ENCODE measurements at regions not wholly inside any gene's neighbourhood (a gene's known extent, or its start where the extent isn't known, plus 50 kb on each side); places are given as distances from the start of the nearest gene placed in this dataset.

DNA sequence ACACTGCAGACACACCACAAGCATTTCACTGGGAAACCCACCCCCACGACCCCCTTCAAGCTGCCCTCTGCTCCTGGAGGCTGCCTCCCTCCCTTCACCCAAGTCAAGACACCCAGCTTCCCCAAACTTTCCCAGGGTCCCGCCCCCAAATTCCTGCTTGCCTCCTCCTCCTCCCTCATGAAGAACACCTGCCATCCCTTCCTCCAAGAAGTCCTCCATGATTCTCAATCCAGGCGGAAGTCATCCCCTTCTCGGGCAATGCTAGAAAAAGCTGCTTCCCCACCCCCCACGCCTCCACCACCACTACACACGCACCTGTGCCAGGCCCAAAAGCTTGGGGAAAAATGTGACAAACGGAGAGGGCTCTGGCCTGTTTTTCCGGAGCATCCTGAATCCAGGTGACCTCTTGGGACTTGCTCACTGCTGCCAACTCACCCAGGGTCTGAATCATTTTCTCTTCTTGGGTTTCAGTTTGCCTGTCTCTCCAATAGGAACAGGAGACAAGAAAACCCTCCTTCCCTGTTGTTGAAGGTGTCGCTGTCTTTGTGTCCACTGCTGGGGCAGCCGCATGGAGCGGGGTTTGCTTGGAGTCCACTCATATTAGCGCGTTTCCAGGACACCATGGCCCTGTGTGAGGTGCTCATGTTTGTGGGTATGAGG is 101.0 kb upstream of the CASZ1 start:
- DNase-seq (ENCODE audit: low spot score): no peak

DNA sequence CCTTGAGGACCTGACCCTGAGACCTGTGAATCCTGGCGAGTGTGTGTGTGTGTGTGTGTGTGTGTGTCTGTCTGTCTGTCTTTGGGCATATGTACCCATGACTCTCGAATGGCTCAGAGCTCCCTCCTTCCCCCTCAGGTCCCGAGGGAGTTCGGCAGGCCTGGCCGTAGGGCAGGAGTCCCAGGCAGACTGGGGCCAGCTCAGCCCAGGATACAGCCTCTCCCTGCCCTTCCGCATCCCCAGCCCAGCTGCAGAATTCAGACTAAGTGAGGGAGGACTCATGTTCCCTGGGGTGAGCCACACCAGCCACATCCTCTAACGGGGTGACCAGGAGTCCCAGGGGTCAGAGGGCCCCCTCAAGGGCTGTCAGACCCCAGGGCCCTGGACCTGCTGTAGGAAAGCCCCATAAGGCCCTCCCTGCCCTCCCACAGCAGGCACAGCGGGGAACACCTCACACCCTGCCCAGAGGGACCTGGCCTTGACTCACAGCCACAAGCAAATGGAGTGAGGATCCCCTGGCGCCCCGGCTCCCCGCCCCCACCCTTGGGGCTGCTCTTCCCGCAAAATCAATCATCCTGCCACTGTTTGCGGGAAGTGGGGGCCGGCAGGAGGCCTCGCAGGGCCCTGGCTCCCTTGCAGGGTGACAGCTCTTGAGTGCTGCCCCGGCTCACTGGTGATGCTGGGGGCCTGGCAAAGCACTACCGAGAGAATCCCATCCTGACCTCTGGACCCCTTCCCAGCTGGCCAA is 101.7 kb upstream of the CASZ1 start:
- DNase-seq (ENCODE audit: low spot score): no peak

DNA sequence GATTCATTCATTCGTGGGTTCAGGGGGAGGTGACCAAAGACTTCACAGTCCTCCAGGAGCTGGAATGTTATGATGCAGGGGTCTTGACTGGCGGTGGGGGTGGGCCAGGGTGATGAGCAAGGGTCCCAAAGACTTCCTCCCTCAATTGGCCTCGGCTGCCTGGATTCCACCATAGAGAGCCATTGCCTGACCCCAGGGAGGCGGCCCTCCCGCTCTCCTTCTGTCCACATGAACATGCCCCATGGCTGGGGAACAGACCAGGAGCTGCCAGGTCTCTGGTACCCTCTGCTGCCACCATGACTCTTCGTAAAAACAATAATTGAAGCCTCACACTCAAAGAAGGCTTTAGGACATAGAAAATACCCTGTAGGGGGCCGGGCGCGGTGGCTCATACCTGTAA is 102.5 kb upstream of the CASZ1 start:
- no peak for DNase-seq (ENCODE audit: low spot score)

DNA sequence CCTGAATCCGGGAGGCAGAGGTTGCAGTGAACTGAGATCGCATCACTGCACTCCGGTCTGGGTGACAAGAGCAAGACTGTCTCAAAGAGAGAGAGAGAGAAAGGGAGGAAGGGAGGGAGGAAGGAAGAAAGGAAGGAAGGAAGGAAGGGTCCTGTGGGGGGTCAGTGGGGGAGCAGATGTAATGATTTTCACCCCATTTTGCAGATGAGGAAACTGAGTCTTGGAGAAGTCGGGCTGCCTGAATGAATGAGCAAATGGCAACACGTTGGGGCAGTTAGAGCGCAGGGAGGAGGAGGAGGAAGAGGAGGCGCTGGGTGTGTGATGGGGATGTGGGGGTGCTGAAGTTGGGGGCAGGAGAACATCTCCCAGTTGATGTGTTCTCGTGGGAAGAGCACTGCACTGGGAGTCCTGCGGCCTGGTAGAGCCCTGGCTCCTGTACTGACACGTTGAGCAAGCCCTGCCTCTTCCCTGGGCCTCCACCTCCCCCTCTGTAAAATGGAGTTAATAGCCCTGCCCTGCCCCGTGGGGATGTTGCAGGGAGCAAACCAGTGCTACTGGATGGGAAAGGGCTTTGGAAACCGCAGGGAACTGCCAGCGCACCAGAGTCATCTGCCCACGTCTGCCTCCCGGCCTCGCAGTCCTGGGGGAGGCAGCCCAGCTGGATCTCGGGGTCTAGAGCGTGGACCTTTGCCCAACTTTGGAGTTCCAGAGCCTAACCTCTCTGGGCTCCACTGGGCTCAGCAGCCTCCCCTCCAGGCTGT is 103.2 kb upstream of the CASZ1 start:
- DNase-seq (ENCODE audit: low spot score): no peak

DNA sequence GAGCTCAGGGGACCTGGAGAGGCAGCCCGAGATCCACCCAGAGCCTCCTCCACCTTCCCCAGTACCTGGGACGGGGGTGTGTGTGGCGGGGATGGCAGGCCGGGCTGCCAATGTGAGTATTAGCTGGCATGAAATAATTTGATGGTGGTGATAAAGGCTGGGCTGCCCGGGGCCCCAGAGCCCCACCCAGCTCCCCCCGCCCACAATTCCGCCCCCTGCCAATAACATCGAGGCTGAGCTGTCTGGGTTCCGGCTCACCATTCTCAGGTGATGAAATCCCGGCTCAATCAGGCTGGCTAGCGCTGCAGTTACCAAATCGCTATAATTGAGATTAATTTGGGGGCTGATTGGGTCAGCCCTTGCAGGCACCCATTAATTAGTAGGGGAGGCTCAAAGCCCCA is 103.8 kb upstream of the CASZ1 start:
- DNase-seq (ENCODE audit: low spot score): no peak

DNA sequence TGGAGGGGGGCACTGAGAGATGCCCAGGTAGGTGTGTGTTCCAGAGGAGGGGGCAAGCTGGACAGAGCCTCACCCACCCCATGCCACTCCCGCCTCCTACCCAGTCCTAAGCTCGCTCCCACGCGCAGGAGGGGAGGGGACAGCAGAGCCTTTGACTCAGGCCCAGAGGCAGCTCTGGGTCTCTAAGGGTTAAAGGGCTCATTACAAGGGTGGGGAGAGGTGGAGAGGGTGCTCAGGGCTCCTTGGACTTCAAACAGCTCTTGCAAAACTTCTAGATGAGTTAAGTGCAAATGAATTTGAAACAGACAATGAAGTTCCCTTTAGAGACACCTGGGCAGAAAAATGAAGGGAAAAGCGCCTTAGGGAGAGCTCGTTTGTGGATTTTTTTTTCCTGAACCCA is 104.2 kb upstream of the CASZ1 start:
- DNase-seq (ENCODE audit: low spot score): no peak

DNA sequence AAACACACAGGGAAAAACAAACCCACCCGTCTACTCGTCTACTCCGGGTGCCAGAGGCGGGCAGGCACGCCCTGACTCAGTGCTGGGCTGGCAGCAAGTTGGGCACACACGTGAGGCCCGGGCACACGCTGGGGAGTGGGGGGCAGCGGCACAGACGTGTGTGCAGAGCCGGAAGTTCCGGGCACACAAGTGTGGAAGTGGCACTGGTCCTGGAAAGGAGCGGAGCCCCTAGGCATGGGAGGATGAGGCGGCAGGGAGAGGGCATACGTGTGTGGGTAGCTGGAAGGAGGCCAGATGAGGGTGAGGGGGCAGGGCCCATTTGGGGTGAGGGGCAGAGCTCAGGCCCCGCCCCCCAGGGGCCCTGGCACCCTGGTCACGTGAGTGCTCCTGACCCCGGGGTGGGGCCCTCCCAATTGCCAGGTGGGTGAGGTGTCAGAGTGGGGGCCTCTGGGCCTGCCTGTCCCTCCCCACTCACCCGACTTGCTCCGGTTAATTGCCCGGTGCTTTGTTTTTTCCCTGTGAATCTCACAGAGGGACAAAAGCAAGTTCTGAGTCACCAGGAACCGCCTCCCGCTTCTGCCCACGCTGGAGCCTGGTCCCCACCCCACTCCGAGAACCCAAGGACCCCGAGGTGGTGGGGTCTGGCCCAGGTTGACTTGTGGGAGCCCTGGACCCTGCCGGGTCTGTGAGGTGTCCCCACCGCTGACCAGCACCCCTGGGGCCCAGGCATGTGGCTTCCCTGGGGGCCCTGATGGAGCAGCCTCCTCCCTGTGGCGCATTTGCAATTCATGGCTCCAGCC is 104.8 kb upstream of the CASZ1 start:
- DNase-seq (ENCODE audit: low spot score): no peak

- no peak for DNase-seq (ENCODE audit: low spot score)
Observed at GRCh38 chr1:10901891-10902805, 105.7 kb upstream of the CASZ1 start.

DNA sequence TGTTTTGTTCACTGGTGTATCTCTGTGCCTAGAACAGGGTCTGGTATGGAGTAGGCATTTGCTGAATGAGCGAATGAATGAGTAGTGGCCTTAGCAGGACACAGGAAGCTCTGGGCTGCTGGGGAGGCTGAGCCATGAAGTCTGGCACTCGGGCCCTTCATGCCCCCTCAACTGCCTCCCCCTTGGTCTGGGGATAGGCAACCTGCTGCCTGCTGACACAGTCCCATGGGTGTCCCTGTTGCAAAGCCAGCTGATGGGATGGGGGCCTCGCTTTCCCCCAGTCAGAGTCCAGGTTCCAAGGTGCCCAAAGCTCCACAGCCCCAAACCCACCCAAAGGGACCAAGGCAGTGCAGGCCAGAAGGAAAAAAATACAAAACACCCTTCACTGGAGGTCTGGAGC is 107.0 kb upstream of the CASZ1 start:
- DNase-seq (ENCODE audit: low spot score): no peak

- DNase-seq (ENCODE audit: low spot score): no peak
Observed at GRCh38 chr1:10903821-10904220, 107.4 kb upstream of the CASZ1 start.

GRCh38 chr1:10904396-10905358 is 107.8 kb upstream of the TARDBP start:
- DNase-seq (ENCODE audit: low spot score): no peak

- no peak for DNase-seq (ENCODE audit: low spot score)
Observed at GRCh38 chr1:10905841-10906655, 106.4 kb upstream of the TARDBP start.

- no peak for DNase-seq (ENCODE audit: low spot score)
Observed at GRCh38 chr1:10906866-10907519, 105.5 kb upstream of the TARDBP start.

GRCh38 chr1:10908266-10908665 is 104.2 kb upstream of the TARDBP start:
- no peak for DNase-seq (ENCODE audit: low spot score)

GRCh38 chr1:10909697-10910680 is 102.5 kb upstream of the TARDBP start:
- DNase-seq (ENCODE audit: low spot score): peak; percentile 77

- DNase-seq (ENCODE audit: low spot score): no peak
Observed at GRCh38 chr1:10910681-10911489, 101.6 kb upstream of the TARDBP start.
